Tibial nerve (tissue), 4 donors: ENCODE measurements at regions not wholly inside any gene's neighbourhood (a gene's known extent, or its start where the extent isn't known, plus 50 kb on each side); places are given as distances from the start of the nearest gene placed in this dataset.
"Not testable (repeated sequence)": the region's sequence is repeated elsewhere in the genome, so short reads cannot be mapped to it uniquely, and the experiment has no call there.

Source experiments
- DNase-seq, 2 donors: peaks; one replicate each; pipeline ENCODE4 v3.0.0-alpha.2; 2019; ENCODE audit warnings: low spot score in 2 of 2
- H3K27ac ChIP-seq, 4 donors: fragments of 200-600 bp; sonication (generic) in 3 of 4; one replicate each; pipeline ENCODE4 v1.5.1; 2017 to 2019; ENCODE audit warnings: mild to moderate bottlenecking in 1 of 4
- H3K27me3 ChIP-seq, 2 donors: fragments of 200-600 bp; sonication (generic) in 1 of 2; one replicate each; pipeline versions ENCODE4 v1.5.1 to v1.6.0; 2017 to 2019
- H3K36me3 ChIP-seq, 3 donors: fragments of 200-600 bp; sonication (generic); one replicate each; pipeline ENCODE4 v1.5.1; 2018 to 2019
- H3K4me1 ChIP-seq, 4 donors: fragments of 200-600 bp; sonication (generic) in 3 of 4; one replicate each; pipeline ENCODE4 v1.5.1; 2017 to 2019
- H3K4me3 ChIP-seq, 4 donors: fragments of 200-600 bp; sonication (generic) in 3 of 4; one replicate each; pipeline ENCODE4 v1.5.1; 2017 to 2019; ENCODE audit warnings: mild to moderate bottlenecking in 1 of 4, moderate library complexity in 1 of 4
- H3K9me3 ChIP-seq, 4 donors: fragments of 200-600 bp; sonication (generic) in 3 of 4; one replicate each; pipeline ENCODE4 v1.5.1; 2017 to 2019
- CTCF ChIP-seq, 5 experiments: fragments of 200-600 bp in 3 of 5; fragments of 450-650 bp in 2 of 5; sonication (generic) in 3 of 5; IDR thresholded peaks; one replicate each; pipeline ENCODE4 v1.5.1; 2016 to 2019; ENCODE audit warnings: antibody characterized with exemption in 5 of 5, mild to moderate bottlenecking in 3 of 5, moderate library complexity in 2 of 5
- EP300 ChIP-seq, 2 donors: sonication (generic); formaldehyde crosslinking; IDR thresholded peaks; one replicate each; pipeline ENCODE4 v1.6.1; 2017; ENCODE audit warnings: antibody characterized with exemption in 2 of 2, mild to moderate bottlenecking in 1 of 2
- POLR2A ChIP-seq, 2 donors: fragments of 450-650 bp; IDR thresholded peaks; one replicate each; pipeline ENCODE4 v1.6.1; 2017; ENCODE audit warnings: antibody characterized with exemption in 2 of 2, mild to moderate bottlenecking in 2 of 2, moderate library complexity in 2 of 2
- WGBS, 2 donors: methylation state at CpG; one replicate each; pipeline ENCODE4 v1.1.5; 2018; 5-methylcytosine and 5-hydroxymethylcytosine counted together

GRCh38 chr6:86412057-86412456 is 525.3 kb upstream of the HTR1E start:
- 92 to 93% methylated on average over 2 of the region's 2 CpGs for WGBS, 2 donors
- Histone ChIP-seq H3K36me3 (no peaks in the 10 kb centered on the region), H3K27ac (no peak overlapping the region), H3K4me3 (no peak overlapping the region), H3K27me3 (no peaks in the 10 kb centered on the region), H3K4me1 (no peaks in the 10 kb centered on the region), H3K9me3 (no peaks in the 10 kb centered on the region)
- TF ChIP-seq CTCF (IDR thresholded peaks at IDR 0.05), result no peak
- no peak for DNase-seq

GRCh38 chr6:86407128-86407527 is 530.2 kb upstream of the HTR1E start:
- Histone ChIP-seq H3K9me3 (peaks cover 0 to 10% (median 0%) of the 10 kb centered on the region in 4 donors), H3K36me3 (no peaks in the 10 kb centered on the region), H3K27me3 (no peaks in the 10 kb centered on the region), H3K4me3 (no peak overlapping the region), H3K27ac (no peak overlapping the region), H3K4me1 (no peaks in the 10 kb centered on the region)
- TF ChIP-seq EP300 (IDR thresholded peaks at IDR 0.05), result no peak
- no peak for TF ChIP-seq POLR2A (IDR thresholded peaks at IDR 0.05)
- no peak for TF ChIP-seq CTCF (IDR thresholded peaks at IDR 0.05)
- no peak for DNase-seq
- 62 to 73% methylated on average over 2 of the region's 2 CpGs for WGBS, 2 donors

GRCh38 chr6:86392850-86393249 is 544.5 kb upstream of the HTR1E start:
- H3K27me3 ChIP-seq, H3K4me1 ChIP-seq, H3K9me3 ChIP-seq, H3K27ac ChIP-seq, H3K36me3 ChIP-seq, H3K4me3 ChIP-seq, DNase-seq: not testable (repeated sequence)
- WGBS, 2 donors, result 73 to 75% methylated on average over 3 of the region's 3 CpGs

GRCh38 chr6:86380571-86381125 is 556.7 kb upstream of the HTR1E start:
- TF ChIP-seq EP300 (IDR thresholded peaks at IDR 0.05) (no peak), CTCF (IDR thresholded peaks at IDR 0.05) (no peak), POLR2A (IDR thresholded peaks at IDR 0.05) (no peak)
- no peak overlapping the region for H3K4me3 ChIP-seq
- H3K27ac ChIP-seq, result no peak overlapping the region
- WGBS, 2 donors, result 79 to 86% methylated on average over 3 of the region's 3 CpGs
- no peaks in the 10 kb centered on the region for H3K4me1 ChIP-seq
- peaks cover 0 to 7% (median 0%) of the 10 kb centered on the region in 4 donors for H3K9me3 ChIP-seq
- DNase-seq, result no peak
- no peaks in the 10 kb centered on the region for H3K27me3 ChIP-seq
- H3K36me3 ChIP-seq, result no peaks in the 10 kb centered on the region

- no peak for TF ChIP-seq EP300 (IDR thresholded peaks at IDR 0.05)
- no peak for TF ChIP-seq POLR2A (IDR thresholded peaks at IDR 0.05)
- no peak for TF ChIP-seq CTCF (IDR thresholded peaks at IDR 0.05)
These were observed 579.5 kb upstream of the HTR1E start for GRCh38 chr6:86357877-86358276.

GRCh38 chr6:86355271-86355670 is 582.1 kb upstream of the HTR1E start:
- TF ChIP-seq POLR2A (IDR thresholded peaks at IDR 0.05), result no peak
- TF ChIP-seq CTCF (IDR thresholded peaks at IDR 0.05), result no peak
- TF ChIP-seq EP300 (IDR thresholded peaks at IDR 0.05), result no peak

More at GRCh38 chr6:86357877-86358276, 579.5 kb upstream of the HTR1E start:
- 59 to 80% methylated on average over 4 of the region's 4 CpGs for WGBS, 2 donors
- no peak overlapping the region for H3K4me3 ChIP-seq
- DNase-seq, result no peak
- H3K27me3 ChIP-seq, result no peaks in the 10 kb centered on the region
- H3K27ac ChIP-seq, result no peak overlapping the region
- H3K36me3 ChIP-seq, result no peaks in the 10 kb centered on the region
- H3K9me3 ChIP-seq, result no peaks in the 10 kb centered on the region
- no peaks in the 10 kb centered on the region for H3K4me1 ChIP-seq

More at GRCh38 chr6:86355271-86355670, 582.1 kb upstream of the HTR1E start:
- Histone ChIP-seq H3K4me3 (no peak overlapping the region), H3K27me3 (no peaks in the 10 kb centered on the region), H3K9me3 (no peaks in the 10 kb centered on the region), H3K4me1 (no peaks in the 10 kb centered on the region), H3K27ac (no peak overlapping the region), H3K36me3 (no peaks in the 10 kb centered on the region)
- DNase-seq, result no peak
